H1 (cell line): ENCODE measurements at regions not wholly inside any gene's neighbourhood (a gene's known extent, or its start where the extent isn't known, plus 50 kb on each side); places are given as distances from the start of the nearest gene placed in this dataset.

ENCODE experiments used
- EP300 ChIP-seq, 2 experiments: IDR thresholded peaks; 1 replicate in 1 of 2; 2 replicates in 1 of 2; pipeline ENCODE4 v1.6.1; 2011 to 2012; ENCODE audit warnings: low read depth in 2 of 2, low read length in 2 of 2, mild to moderate bottlenecking in 2 of 2, borderline replicate concordance in 1 of 2, inconsistent platforms in 1 of 2, moderate library complexity in 1 of 2
- JUND ChIP-seq: IDR thresholded peaks from 2 replicates; pipeline ENCODE4 v1.6.1; 2011; ENCODE audit warnings: mild to moderate bottlenecking, improper control_type of control experiment, low read length
- NRF1 ChIP-seq: IDR thresholded peaks from 2 replicates; pipeline ENCODE4 v1.6.1; 2011; ENCODE audit warnings: mild to moderate bottlenecking, low read depth, low read length, improper control_type of control experiment
- RXRA ChIP-seq: IDR thresholded peaks from 2 replicates; pipeline ENCODE4 v1.6.1; 2011; ENCODE audit warnings: low read depth, mild to moderate bottlenecking, low read length, moderate library complexity; ENCODE audit not compliant: insufficient read depth
- TF ChIP-seq, protein P1 (sequence below), 3 experiments: IDR thresholded peaks; 1 replicate in 2 of 3; 2 replicates in 1 of 3; pipeline versions ENCODE4 v1.5.1 to v1.6.1; 2011; ENCODE audit warnings: low read length in 3 of 3, mild to moderate bottlenecking in 3 of 3, inconsistent platforms in 2 of 3, low read depth in 1 of 3, moderate library complexity in 1 of 3; ENCODE audit not compliant: insufficient read depth in 1 of 3; ENCODE audit errors: control extremely low read depth in 1 of 3

DNA sequence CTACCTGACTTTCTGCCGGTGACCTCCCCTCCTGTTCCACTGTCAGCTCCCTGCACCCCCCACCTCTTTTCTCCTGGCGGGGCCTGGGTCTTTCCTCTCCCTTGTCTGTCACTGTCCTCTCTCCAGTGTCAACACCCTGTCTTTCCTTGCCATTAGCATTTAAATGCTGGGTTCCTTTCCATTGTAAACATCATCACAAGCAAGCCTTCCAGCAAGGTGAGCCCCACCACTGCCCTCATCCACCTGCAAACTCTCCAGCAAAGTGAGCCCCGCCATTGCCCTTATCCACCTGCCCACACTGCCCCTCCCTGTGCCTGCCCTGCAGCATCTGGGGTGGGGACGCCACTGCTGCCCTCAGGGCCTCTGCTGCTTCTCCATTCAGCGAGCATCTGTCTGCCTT lies 195.0 kb downstream of the ENGASE start (continued):
- TF ChIP-seq, protein P1, sequence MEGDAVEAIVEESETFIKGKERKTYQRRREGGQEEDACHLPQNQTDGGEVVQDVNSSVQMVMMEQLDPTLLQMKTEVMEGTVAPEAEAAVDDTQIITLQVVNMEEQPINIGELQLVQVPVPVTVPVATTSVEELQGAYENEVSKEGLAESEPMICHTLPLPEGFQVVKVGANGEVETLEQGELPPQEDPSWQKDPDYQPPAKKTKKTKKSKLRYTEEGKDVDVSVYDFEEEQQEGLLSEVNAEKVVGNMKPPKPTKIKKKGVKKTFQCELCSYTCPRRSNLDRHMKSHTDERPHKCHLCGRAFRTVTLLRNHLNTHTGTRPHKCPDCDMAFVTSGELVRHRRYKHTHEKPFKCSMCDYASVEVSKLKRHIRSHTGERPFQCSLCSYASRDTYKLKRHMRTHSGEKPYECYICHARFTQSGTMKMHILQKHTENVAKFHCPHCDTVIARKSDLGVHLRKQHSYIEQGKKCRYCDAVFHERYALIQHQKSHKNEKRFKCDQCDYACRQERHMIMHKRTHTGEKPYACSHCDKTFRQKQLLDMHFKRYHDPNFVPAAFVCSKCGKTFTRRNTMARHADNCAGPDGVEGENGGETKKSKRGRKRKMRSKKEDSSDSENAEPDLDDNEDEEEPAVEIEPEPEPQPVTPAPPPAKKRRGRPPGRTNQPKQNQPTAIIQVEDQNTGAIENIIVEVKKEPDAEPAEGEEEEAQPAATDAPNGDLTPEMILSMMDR (IDR thresholded peaks at IDR 0.05; ENCODE audit: control extremely low read depth in 1 of 3, insufficient read depth in 1 of 3, low read depth in 1 of 3, low read length in 3 of 3), result no peak
- TF ChIP-seq JUND (no peak), NRF1 (no peak), EP300 (IDR thresholded peaks at IDR 0.05; ENCODE audit: borderline replicate concordance in 1 of 2, low read depth in 2 of 2, low read length in 2 of 2) (no peak), RXRA (no peak)
- TF ChIP-seq, all 59 proteins: peak for 0
